H1 (cell line): ENCODE measurements at regions not wholly inside any gene's neighbourhood (a gene's known extent, or its start where the extent isn't known, plus 50 kb on each side); places are given as distances from the start of the nearest gene placed in this dataset.

Source experiments
- MAFK ChIP-seq: IDR thresholded peaks from 2 replicates; pipeline ENCODE4 v1.6.1; 2012; ENCODE audit warnings: low read depth, mild to moderate bottlenecking, improper control_type of control experiment, low read length
- SUZ12 ChIP-seq: fragments of 200-600 bp; sonication (generic); IDR thresholded peaks from 2 replicates; pipeline ENCODE4 v1.6.1; 2012; ENCODE audit warnings: mild to moderate bottlenecking, inconsistent platforms, low read length, moderate library complexity, mixed read lengths

DNA sequence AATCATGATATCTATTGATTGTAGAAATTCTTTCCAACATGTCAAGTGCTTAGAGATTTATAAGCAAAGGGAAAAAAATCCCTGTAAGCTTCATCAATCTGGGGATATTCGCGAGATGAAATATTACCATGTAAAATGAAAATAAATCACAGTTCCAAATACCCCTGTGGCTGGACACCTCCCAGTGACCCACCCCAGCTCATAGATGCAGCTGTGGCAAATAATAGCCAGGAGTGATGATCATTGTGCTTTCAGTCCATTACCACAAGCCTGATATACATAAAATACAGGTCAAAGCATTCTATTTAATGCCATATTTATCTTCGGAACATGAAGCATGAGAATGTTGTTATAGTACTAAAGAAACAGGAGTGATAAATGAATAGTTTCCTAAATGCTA, 274.9 kb upstream of the LRRC7 start (continued):
- TF ChIP-seq SUZ12: no peak
- no peak for TF ChIP-seq MAFK
- TF ChIP-seq, all 59 proteins: peak for 0
